Heart left ventricle (tissue), 13 donors: ENCODE measurements at regions not wholly inside any gene's neighbourhood (a gene's known extent, or its start where the extent isn't known, plus 50 kb on each side); places are given as distances from the start of the nearest gene placed in this dataset.

ENCODE experiments used
- CTCF ChIP-seq, 12 donors: fragments of 200-600 bp; sonication (generic) in 4 of 12; IDR thresholded peaks; one replicate each; pipeline versions ENCODE4 v1.5.0 to v1.8.0; 2018 to 2022; ENCODE audit warnings: antibody characterized with exemption in 12 of 12, mild to moderate bottlenecking in 5 of 12
- POLR2A ChIP-seq, 2 donors: fragments of 450-650 bp; IDR thresholded peaks; one replicate each; pipeline ENCODE4 v1.6.1; 2017; ENCODE audit warnings: antibody characterized with exemption in 2 of 2, mild to moderate bottlenecking in 2 of 2, moderate library complexity in 2 of 2
- donor health status: ischemic (EF 13 %, LVEDD 7.1; RV severe dilation, severe dysfunction).
- donor health status: DM: no; HTN: yes; CAD: no.
- donor health status: DM: no; HTN: no; CAD: no.
- donor health status: ischemic (EF 25% LVEDD 6.9; RV normal size, moderate dysfunction).
- donor health status: ischemic (EF 25% LVEDD 5.7; RV mildly dilated, moderate dysfunction).
- donor health status: ischemic (EF 35%, LVEDD 5.7; RV mildly dilated, moderate dysfunction).
- donor health status: nonischemic (EF 11% LVEDD 7.7; RV severe dilation, severe dysfunction).
- donor health status: DM: yes; HTN: yes; CAD: no.
- donor health status: PGD.
- donor health status: ischemic (EF 29% LVEDD 5.4; RV normal size, mild dysfunction).
- donor health status: nonischemic (EF 23%, LVEDD 6.1; RV moderate dilation, normal function).

- TF ChIP-seq CTCF (IDR thresholded peaks at IDR 0.05) = no peak
- no peak for TF ChIP-seq POLR2A (IDR thresholded peaks at IDR 0.05)
Observed at GRCh38 chr6:148182378-148182777, 160.3 kb upstream of the SASH1 start.
